Thoracic aorta (tissue), 2 donors: ENCODE measurements at regions not wholly inside any gene's neighbourhood (a gene's known extent, or its start where the extent isn't known, plus 50 kb on each side); places are given as distances from the start of the nearest gene placed in this dataset.

Experiments used
- ATAC-seq: fragments of 150-250 bp; one replicate; pipeline ENCODE4 v1.8.0; 2017; ENCODE audit warnings: low read depth; ENCODE audit not compliant: insufficient number of reproducible peaks, low FRiP score
- DNase-seq: peaks from one replicate; pipeline ENCODE4 v3.0.0-alpha.2; 2020; ENCODE audit warnings: low spot score
- H3K27ac ChIP-seq, 2 donors: fragments of 200-600 bp; sonication (generic); 1 replicate in 1 of 2; 2 replicates in 1 of 2; pipeline ENCODE4 v1.5.1; 2016; ENCODE audit warnings: mild to moderate bottlenecking in 2 of 2, moderate library complexity in 2 of 2
- H3K27me3 ChIP-seq: fragments of 200-600 bp; sonication (generic); replicated peaks from 2 replicates; pipeline ENCODE4 v1.6.0; 2016; ENCODE audit warnings: mild to moderate bottlenecking; ENCODE audit not compliant: insufficient read depth
- H3K36me3 ChIP-seq: fragments of 200-600 bp; sonication (generic); one replicate; pipeline ENCODE4 v1.5.1; 2016
- H3K4me1 ChIP-seq, 2 donors: fragments of 200-600 bp; sonication (generic); 1 replicate in 1 of 2; 2 replicates in 1 of 2; pipeline versions ENCODE4 v1.5.1 to v1.6.0; 2016; ENCODE audit warnings: low read depth in 2 of 2, mild to moderate bottlenecking in 1 of 2; ENCODE audit not compliant: control insufficient read depth in 1 of 2
- H3K4me3 ChIP-seq: fragments of 200-600 bp; sonication (generic); 2 replicates; pipeline ENCODE4 v1.5.1; 2016; ENCODE audit warnings: mild to moderate bottlenecking
- H3K9me3 ChIP-seq: fragments of 200-600 bp; sonication (generic); 2 replicates; pipeline ENCODE4 v1.5.1; 2016
- TF ChIP-seq, protein P1 (sequence below): fragments of 200-600 bp; sonication (generic); IDR thresholded peaks from one replicate; pipeline ENCODE4 v1.5.1; 2019; ENCODE audit warnings: antibody characterized with exemption

DNA sequence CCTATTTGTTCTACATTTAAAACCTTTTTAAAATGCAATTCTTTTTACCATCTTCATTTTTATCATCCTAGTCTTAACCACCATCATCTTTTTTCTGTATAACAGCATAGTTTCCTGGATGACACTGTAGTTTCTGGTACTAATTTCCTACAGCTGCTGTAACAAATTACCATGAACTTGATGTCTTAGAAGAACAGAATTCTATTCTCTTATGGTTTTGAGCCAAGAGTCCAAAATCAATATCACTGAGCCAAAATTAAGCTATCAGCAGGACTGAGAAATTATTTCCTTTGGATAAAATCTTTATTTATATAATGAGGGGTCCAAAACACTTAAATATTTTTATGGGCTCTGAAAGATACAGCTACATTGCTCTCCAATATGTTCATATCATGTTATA is 539.3 kb downstream of the METTL4 start:
- no peak overlapping the region for H3K27ac ChIP-seq
- H3K4me1 ChIP-seq: no peaks in the 10 kb centered on the region
- ATAC-seq: no peak
- TF ChIP-seq, protein P1, sequence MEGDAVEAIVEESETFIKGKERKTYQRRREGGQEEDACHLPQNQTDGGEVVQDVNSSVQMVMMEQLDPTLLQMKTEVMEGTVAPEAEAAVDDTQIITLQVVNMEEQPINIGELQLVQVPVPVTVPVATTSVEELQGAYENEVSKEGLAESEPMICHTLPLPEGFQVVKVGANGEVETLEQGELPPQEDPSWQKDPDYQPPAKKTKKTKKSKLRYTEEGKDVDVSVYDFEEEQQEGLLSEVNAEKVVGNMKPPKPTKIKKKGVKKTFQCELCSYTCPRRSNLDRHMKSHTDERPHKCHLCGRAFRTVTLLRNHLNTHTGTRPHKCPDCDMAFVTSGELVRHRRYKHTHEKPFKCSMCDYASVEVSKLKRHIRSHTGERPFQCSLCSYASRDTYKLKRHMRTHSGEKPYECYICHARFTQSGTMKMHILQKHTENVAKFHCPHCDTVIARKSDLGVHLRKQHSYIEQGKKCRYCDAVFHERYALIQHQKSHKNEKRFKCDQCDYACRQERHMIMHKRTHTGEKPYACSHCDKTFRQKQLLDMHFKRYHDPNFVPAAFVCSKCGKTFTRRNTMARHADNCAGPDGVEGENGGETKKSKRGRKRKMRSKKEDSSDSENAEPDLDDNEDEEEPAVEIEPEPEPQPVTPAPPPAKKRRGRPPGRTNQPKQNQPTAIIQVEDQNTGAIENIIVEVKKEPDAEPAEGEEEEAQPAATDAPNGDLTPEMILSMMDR: no peak
- H3K36me3 ChIP-seq: no peaks in the 10 kb centered on the region
- no peaks in the 10 kb centered on the region for H3K9me3 ChIP-seq
- H3K4me3 ChIP-seq: no peak overlapping the region
- no peaks in the 10 kb centered on the region for H3K27me3 ChIP-seq
- no peak for DNase-seq

DNA sequence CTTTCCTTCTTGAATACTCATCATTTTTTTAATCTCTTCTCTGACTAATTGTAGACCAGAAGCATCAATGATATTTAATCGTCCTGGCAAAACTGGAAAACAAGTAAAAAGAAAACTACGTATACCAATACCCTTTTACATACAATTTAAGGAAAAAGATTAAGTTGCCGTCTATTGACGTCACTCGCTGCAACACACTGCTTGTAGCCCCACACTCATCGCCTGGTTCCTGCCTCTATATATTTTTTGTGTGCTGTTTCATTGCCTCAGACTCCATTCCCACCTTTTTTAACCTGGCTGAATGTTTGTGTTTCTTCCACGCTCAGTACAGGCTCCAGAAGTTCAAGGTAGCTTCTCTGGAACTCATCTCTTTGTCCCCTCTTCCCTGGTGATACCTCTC is 536.2 kb downstream of the METTL4 start:
- no peak overlapping the region for H3K27ac ChIP-seq
- H3K4me1 ChIP-seq: no peaks in the 10 kb centered on the region
- no peaks in the 10 kb centered on the region for H3K36me3 ChIP-seq
- ATAC-seq: no peak
- H3K9me3 ChIP-seq: no peaks in the 10 kb centered on the region
- H3K27me3 ChIP-seq: no peaks in the 10 kb centered on the region
- H3K4me3 ChIP-seq: no peak overlapping the region
- no peak for DNase-seq
- TF ChIP-seq, protein P1: no peak

DNA sequence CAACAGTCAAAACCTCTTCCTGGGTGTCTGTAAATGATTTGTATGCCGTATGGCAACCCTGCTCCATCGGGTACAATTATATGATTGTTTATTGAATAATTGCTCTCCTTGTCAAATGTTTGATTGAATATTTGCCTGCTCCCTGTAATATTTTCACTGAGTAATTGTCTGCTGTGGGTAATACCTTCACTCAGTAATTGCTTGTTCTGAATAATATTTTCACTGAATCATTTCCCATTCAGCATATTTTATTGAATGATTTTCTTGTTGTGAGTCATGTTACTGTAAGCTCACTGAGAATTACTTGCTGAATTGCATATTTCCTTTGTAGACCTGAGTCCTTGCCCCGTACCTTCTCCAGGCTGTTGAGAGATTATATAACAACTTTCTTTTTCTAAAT is 535.2 kb downstream of the METTL4 start:
- ATAC-seq: no peak
- H3K27me3 ChIP-seq: no peaks in the 10 kb centered on the region
- no peak for DNase-seq

DNA sequence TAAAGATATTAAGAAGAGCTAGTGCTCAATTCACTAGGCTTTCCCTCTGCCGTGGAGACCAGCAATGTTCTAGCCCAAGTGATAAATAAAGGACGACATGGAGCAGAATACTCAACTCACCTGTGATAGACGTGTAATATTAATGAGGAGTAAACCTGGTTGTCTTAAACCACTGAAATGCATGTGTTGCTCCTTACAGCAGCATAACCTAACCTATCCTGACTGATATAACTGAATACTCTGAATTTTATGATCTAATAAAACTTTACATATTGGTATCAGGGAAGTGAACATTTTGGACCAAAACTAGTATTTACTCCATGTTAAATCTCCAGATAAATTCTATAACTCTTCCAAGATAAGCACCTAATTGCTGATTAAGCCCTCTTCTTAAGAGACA is 531.0 kb downstream of the METTL4 start:
- Histone ChIP-seq H3K27ac (no peak overlapping the region), H3K4me3 (no peak overlapping the region), H3K9me3 (no peaks in the 10 kb centered on the region), H3K36me3 (no peaks in the 10 kb centered on the region), H3K4me1 (no peaks in the 10 kb centered on the region), H3K27me3 (no peaks in the 10 kb centered on the region)
- ATAC-seq: no peak
- no peak for DNase-seq
- TF ChIP-seq, protein P1: no peak

More for the DNA sequence above, 535.2 kb downstream of the METTL4 start:
- Histone ChIP-seq H3K9me3 (no peaks in the 10 kb centered on the region), H3K4me1 (no peaks in the 10 kb centered on the region), H3K36me3 (no peaks in the 10 kb centered on the region), H3K27ac (no peak overlapping the region), H3K4me3 (no peak overlapping the region)
- TF ChIP-seq, protein P1: no peak

DNA sequence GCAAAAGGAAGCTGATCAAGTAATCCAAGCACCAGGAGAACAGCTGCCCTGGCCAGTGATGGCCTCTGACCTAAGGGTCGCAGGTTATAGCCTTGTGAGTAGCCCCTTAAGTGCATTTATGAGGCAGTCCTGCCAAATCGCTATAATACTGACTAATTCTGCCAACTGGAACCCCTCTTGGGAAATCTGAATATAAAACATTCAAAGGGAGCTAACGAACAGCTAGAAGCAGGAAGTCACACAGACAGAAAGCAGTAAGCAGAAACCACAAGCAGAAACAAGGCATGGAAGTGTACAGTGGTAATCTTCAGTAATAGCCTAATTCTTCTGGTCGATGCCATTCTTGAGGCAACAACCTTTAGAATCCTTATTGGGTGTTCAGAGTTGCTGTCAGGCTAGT is 521.3 kb downstream of the METTL4 start:
- ATAC-seq (no peak), DNase-seq (no peak)
- no peaks in the 10 kb centered on the region for H3K4me1 ChIP-seq
- no peaks in the 10 kb centered on the region for H3K36me3 ChIP-seq
- H3K27me3 ChIP-seq: no peaks in the 10 kb centered on the region
- H3K27ac ChIP-seq: no peak overlapping the region
- H3K9me3 ChIP-seq: no peaks in the 10 kb centered on the region
- TF ChIP-seq, protein P1: no peak
- H3K4me3 ChIP-seq: no peak overlapping the region
